ENCODE measurements at regions not wholly inside any gene's neighbourhood (a gene's known extent, or its start where the extent isn't known, plus 50 kb on each side); places are given as distances from the start of the nearest gene placed in this dataset.

DNA sequence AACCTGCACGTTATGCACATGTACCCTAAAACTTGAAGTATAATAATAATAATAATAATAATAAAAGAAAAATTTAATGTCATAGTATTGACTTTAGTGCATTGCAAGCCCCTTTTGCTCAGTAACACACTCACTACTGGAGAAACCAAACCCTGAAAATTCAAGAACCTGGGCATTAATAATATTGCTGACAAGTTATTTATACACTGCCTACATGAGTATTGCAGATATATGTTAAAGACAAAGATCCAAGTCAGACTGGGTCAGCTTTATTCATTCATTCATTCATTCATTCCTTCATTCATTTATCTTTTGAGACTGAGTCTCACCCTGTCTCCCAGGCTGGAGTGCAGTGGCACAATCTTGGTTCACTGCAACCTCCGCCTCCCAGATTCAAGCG lies 1711.2 kb downstream of the TP53TG3F start:
- no peak for DNase-seq (ENCODE audit: low spot score)

DNA sequence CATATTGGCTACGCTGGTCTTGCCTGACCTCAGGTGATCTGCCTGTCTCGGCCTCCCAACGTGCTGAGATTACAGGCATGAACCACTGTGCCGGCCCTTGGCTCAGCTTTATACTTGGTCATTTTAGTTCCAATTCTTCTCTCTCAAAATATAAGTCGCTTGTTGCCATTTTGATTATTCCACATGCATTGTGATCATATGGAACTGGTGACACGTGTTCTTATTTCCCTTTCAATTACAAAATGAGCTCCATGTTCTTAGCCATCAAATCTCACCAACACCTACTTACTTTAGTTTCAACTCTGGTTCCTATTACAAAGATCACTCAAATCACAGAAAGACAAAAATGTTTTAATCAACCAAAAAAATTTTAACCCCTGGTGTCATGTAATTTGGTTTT lies 1711.7 kb downstream of the TP53TG3F start:
- no peak for DNase-seq (ENCODE audit: low spot score)

DNA sequence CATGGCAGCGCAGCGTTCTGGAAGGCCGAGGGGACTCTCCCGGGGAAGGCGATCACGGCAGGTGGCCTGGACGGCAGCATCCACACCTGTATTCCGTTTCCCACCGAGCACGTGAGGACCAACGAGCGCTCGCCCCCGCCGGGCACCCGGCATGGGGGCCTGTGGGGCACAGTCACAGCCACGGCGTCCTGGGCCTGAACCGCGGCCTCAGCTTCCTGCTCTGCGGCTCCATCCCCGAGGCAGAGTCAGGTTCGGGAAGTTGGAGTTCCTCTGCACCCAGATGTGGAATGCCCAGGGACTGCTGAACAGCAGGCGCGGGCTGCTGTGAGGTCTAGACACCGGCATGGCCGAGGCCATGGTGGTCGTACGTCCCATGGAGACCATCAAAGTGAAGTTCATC lies 1713.9 kb downstream of the TP53TG3F start:
- no peak for DNase-seq (ENCODE audit: low spot score)

DNA sequence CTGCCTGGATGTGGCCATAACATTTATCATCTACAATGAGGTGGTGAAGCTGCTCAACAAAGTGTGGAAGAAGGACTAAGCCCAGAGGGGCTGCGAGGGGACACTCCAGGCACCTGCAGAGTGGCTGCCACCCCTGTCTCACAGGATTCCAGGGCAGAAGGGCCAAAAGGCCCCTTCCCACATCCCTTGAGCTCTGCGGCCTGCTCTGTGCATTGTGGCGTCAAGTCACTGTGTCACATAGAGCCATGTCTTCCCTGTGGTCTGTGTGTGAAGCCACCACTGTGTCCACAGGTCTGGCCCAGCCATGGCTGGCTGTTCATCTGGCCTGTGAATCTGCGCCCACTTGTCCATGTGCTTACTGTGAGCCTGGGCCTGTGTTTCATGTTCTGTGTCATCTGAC lies 1714.6 kb downstream of the TP53TG3F start:
- DNase-seq (ENCODE audit: low spot score) = no peak

DNA sequence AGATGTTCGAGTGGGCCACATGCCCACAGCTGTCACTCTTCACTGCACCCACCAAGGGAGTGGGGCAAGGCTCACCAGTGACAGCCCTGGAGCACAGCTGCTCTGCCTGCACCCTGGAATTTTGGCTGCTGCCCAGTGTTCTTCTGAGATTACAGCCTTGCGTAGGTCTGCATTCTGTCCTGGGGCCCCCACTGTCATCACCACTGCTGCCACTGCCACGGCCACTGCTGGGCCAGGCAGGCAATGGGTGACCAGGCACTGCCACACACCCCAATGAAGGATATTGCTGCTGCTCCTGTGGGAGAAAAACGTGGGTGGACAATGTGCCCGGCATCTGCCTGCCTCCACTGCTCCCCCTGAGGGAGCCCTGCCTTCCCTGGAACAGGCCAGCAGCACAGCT lies 1717.0 kb downstream of the TP53TG3F start:
- no peak for DNase-seq (ENCODE audit: low spot score)

DNA sequence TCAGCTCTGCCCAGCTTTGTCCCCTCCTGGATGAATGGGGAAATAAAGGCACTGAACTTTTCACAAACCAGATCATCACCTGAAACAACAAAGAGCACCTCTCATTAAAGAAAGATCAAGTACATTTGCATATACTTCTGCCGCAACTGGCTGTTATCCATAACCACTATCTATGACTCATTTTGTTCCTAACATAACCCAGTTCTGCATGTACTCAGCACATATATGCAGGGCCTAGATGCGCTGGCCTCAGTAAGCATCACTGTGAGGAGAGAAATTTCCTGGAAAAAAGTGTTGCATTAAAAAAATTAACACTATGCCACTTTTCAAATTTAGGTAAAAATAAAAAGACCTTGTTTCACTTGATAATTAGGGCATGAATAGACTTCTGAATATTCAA lies 1718.4 kb downstream of the TP53TG3F start:
- DNase-seq (ENCODE audit: low spot score) = no peak

DNA sequence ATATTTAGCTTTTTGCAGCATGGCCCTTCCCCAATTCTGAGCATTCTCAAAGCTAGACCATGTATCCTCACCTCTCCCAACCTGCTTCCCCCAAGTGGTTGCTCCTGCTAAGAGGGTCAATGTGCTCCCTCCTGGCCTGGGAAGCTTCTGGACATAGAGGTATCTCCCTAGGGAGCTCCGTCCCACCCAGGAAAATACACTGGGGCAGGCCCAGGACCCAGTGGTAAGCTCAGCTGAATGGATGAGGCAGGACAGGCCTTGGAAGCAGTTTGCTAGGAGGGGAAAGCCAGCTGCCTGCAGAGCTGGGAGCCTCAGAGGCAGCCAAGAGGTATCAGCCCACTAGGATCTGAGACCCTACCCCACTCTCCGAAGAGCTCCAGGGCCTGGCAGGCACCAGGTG lies 1721.6 kb downstream of the TP53TG3F start:
- DNase-seq (ENCODE audit: low spot score) = no peak

DNA sequence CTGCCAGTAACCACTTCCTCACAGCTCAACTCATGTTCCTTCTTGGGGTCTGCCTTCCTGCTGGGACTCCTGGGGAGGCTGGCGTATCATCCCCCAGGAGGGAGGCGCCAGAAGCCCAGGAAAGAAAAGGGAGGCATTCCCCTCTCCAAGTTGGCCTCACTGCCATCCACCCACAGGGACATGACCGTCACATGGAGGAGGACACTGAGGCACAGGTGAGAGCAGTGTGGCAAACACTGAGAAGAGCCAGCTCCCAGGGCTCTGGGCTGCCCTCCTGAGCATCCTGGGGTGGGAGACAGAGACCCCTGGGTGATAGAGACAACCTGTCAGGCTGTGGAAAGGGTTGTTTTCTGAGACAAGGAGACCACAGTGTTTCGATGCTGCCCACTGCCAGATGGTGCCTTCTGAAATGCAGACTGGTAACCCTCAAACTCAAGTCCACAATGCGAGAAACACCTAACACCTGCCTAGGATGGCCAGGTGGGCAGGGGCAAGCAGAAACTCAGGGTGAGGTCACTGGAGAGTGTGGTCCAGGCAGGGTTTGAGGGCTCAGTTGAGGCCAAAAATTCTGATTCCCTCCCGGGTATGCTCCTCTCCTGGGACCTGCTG lies 1722.1 kb downstream of the TP53TG3F start:
- DNase-seq (ENCODE audit: low spot score) = no peak

DNA sequence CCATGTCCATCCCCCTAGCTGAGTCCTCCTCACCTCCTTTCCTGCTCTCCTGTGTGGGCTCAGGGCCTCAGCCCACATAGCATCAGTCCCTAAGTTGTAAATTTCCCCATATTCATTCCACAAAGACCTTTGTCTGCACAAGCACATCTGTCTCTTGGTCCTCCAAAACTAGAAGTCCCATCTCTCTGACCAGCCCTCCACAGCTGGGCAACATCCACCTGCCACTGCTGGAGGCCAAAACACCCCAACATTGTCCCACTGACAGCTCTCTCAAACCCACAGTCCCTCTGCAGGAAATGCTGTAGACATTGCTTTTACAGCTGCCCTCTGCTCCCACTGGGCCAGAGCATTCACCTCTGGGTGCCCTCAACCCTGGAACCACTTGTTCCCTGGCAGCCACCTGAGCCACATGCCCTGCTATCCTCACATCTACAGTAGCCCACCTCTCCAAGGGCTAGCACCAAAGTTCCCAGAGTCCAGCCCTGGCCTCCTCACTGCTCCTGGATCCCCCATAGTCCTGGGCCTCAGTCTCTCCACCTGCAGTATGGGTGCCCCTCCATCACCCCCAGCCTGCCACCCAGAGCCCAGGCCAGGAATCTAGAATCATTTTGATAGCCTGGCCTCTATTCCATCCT lies 1722.7 kb downstream of the TP53TG3F start:
- no peak for DNase-seq (ENCODE audit: low spot score)

DNA sequence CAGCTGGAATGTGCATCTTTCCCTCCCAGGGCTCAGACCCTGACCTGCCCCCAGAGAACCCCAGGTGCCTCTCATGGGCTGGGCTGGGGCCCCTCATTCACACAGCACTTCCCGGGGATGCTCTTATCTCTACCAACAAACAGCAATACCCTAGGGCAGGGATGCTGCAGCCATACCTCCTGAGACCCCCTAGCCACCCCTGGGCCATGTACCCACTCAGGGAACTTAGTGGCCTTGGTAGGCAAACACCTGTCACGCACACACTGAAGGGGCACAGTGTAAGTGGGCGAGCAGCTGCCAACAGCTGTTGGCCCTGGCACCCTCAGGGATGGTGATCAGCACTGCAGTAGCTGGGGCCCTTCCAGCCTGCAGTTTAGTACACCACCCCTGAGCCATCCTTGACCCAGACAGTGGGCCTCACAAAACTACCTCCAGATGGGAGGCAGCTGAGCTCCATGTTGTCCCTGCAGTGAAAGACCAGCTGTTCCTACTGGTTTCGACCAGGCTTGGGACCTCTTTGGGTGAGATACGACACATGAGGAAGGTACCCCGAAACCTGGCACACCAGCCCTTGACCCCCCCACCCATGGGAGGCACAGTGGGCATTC lies 1723.6 kb downstream of the TP53TG3F start:
- no peak for DNase-seq (ENCODE audit: low spot score)

DNA sequence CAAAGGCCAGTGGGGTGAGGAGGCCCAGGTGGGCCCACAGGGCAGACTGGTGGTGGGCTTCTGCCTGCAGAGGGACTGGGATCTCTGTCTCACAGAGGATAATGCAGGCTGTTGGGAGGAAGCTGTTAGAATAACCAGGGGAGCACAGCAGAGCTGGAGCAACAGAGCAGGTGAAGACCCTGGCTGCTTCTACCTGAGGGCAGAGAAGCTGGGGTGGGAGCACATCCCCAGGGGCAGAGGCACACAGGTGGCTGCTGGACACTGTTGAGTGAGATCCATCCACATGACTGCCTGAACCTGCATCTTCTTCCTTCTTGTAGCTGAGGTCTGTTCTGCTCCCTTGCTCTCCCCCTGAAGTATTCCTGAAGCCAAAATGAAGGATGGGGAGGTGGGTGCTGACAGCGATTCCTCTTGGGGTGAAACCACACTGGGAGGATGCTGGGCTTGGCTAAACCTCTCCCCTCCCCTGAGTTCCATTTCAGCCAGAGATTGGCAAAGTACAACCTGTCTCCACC lies 1725.0 kb downstream of the TP53TG3F start:
- DNase-seq (ENCODE audit: low spot score) = no peak

DNA sequence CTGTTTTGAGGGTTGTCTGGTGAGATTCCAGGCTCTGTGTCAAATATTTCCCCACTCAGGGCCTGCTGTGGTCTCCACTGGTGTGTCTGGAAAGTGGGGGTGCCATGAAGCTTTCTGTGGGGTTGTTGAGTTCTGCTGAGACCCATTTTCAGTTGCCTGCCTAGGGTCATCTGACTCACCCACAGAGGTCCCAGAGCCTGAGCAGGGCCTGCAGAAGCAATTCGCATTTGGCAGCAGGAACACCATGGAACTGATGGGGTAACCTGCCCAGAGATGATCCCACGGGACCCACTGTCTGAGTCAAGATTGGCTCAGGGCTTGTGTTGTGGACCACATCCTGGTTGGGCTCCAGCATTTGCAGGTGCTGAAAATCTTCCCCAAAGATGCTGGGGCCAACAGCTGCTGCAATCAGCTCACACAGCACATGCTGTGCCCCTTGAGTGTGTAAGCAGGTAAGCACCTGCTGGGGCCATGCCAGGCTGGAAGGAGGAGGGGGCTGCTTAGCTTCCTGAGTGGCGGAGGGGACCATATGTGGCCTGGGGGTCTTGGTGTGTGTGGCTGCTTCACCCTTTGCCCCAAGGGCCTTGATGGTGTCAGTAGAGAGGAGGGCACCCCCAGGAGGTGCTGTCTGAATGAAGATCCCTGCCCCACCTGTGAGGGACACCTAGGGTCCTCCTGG lies 1726.1 kb downstream of the TP53TG3F start:
- no peak for DNase-seq (ENCODE audit: low spot score)

DNA sequence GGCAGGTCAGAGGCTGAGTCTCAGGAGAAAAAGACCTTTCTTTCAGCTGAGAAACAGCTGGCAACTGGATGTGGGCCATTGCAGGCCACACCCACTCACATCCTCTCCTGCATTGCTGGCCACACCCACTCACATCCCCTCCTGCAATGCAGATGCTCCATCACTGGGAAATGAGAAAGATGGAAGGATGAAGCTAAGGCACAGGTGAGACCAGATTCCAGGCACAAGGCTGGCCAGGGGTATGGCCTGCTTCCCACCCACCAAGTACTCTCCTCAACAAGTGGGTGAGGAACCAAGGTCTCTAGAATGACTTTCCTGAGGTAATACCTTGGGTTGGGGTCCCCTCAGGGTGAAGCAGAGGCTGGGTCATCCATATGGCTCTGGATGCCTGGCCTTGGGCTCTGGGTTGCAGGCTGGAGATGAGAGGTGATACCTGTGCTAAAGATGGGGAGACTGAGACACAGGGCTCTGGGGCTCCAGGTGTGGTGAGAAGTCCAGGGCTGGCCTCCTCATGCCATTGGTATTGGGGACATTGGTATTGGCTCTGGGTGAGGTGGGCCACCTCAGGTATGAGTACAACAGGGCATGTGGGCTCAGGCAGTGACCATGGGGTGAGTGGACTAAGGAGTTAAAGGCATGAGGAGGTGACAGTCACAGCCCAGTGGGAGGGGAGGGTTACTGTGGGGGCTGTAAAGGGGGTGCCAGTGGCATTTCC lies 1726.8 kb downstream of the TP53TG3F start:
- no peak for DNase-seq (ENCODE audit: low spot score)

DNA sequence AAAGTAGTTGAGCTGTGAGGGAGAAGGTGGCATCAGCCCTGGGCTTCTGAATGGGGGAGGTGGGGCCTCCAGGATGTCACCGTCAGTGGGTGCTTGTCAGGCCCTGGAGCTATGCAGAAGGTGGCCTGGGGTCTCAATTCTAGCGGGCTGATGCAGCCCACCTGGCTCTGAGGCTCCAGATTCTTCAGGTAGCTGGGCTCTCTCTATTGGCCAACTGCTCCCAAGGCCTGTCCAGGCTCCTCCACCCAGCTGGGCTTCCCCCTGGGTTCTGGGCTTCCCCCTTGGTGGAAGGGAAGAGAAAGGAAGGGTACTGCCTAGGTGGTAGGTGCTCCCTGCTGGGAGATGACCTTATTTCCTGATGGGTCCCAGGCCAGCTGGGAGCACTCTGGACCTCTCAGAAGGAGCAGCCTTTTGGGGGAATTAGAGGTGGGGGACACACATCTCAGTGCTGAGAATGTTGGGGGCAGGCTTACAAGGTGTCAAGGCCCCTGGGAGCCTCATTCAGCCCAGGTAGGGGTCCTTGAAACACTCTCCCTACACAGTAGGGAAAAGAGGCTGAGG lies 1728.3 kb downstream of the TP53TG3F start:
- no peak for DNase-seq (ENCODE audit: low spot score)

DNA sequence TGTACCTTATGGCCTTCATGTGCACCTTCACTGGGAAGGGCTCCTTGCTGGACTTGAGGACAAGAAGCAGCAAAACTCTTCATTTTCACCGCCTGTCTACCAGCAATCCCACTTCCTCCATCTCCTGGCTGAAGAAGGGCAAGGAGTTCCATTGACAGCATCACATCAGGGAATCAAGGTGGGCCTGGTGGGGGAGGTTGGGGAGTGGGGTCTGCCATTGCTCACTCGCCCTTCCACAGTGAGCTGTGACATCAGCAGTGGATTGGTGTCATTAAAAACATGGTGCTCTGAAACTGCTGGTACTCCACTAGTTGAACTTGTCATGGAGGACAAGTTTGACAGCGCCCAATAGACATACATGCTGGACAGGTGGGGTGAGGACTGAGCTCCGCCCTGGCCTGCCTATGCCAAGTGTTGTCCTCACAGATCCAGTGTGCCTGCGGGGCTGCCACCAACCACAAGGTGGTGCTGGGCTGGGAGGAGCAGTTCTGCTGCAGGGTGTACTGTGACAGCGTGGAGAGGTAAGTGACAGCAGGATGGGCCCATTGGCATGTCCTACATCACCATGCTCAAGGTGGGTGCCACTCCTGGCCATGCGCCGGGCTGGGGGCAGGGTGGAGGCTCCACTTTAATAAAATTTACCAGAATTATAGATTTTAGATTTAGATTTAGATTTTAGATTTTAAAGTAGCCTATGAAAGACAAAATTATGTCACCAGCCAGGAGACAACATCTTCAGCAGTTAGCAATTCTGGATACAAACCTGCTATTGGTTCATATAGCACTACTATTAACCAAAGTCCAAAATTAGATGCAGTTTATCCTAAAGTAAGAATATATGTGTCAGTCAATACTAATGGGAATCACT lies 1729.1 kb downstream of the TP53TG3F start:
- peak; percentile 12 for DNase-seq (ENCODE audit: low spot score)

DNA sequence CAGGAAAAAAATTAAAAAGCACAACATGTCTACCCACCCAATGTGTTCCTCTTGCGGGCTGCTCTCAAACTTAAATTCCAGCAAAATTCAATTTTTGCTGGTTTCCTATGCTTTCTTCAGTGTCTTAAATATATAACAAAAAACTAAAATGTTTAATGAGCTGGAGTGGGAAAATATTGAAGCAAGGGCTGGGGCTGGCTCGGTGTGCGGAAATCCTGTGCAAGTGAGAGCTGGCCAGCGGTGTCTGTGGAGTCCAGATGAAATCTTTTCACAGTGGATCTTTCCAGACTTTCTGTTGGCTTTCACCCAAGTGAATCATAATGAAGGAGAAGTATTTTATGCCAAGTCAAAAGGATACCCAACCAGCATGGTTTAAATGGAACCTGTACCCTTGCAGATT lies 1733.6 kb downstream of the TP53TG3F start:
- no peak for DNase-seq (ENCODE audit: low spot score)

DNA sequence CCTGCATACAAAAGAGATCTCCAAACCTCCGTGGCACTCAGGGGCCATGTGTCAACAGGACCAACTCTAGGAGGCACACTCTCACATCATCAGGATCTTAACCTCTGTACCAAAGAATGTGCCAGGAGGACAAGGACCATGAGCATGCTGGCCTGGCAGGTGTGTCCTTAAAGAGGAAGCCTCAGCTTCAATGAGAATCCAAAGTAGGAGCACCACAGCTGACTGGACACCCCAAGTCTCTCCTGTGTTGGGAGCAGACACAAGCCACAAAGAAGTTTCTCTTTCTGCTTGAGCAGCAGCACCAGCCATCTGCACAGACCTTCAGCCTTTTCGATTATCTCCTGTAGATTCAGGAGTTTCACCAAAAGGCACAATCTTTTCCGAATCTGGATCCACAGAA lies 1734.5 kb downstream of the TP53TG3F start:
- DNase-seq (ENCODE audit: low spot score) = no peak

DNA sequence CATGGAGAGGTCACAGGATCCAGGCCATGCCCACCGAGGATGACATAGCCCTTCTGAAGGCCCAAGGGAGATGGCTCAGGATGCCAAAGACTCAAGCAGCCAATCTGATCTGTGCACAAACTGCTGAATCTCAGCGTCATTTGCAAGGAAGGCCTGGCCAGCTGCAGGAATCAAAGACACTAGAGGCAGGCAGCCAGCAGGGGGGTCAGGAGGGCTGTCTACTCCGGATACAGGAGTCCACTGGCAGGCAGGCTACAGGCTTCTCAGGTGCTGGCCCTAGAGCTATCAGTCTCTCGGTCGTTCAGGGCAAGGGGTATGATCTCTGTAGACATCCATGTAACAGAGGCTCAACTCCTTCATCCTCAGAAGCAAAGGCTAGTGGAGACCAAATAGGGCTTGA lies 1735.3 kb downstream of the TP53TG3F start:
- no peak for DNase-seq (ENCODE audit: low spot score)

DNA sequence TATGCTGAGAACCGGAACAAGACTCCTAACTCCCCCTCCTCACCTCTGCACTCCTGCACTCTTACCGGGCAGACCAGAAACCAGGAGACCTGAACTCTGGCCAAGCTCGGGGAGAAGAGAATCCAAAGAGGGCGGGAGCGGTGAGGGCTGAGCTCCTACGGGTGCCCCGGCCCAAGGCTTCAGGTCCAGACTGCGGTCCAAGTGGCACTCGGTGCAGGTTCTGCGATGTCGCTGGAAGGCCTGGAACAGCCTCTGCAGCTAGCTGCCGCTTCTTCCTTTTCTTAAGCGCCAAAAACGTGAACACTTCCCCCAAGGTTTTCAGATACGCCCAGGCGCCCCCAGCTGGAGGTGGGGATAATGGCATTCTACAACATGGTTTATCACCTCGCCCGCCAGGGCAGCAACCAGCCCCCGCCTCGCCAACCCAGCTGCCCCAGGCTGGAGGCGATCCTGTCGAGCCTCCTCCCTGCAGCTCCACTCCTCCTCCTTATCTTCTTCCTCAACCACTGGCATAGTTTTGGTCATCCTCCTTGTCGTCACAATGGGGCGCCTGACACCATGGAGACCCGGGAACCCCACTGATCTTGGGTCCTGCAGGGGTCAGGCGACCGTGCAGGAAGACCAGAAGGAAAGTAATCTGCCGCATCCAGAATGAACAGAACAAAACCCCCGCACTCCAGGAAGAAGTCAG lies 1735.9 kb downstream of the TP53TG3F start:
- DNase-seq (ENCODE audit: low spot score) = no peak

DNA sequence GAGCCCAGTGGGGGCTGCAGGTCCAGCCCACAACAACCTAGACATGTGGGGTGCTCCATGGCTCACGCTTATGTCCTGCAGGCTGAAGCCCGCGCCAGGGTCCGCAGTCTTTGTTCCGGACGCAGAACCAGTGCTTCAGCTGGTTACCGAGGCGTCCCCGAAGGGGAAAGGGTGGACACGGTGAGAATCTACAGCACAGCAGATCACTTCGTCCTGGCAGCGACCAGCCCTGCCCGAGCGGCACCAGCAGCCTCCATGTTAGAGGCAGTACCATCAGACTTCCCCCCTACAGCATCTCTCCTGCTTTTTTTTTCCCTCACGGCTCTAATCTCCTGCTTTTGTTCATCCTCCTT lies 1736.4 kb downstream of the TP53TG3F start:
- no peak for DNase-seq (ENCODE audit: low spot score)

DNA sequence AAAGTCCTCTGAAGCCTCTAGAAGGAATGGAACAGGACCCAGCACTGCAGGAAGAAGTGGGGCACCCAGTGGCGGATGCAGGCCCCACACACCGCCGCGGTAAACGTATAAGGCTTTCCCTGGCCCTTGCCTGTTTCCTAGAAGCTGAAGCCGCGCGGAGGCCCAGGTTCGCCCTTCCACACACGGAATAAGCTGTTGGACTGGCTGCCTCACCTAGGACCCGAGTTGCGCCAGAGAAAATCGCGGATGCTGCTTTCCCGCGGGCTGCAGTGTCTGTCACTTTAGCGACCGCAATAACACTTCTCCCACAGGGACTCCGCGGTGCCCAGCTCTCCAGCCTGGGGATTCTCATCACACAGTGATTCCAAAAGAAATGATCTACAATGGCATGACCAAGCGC lies 1736.9 kb downstream of the TP53TG3F start:
- DNase-seq (ENCODE audit: low spot score) = no peak
